ENCODE measurements at regions not wholly inside any gene's neighbourhood (a gene's known extent, or its start where the extent isn't known, plus 50 kb on each side); places are given as distances from the start of the nearest gene placed in this dataset.

DNA sequence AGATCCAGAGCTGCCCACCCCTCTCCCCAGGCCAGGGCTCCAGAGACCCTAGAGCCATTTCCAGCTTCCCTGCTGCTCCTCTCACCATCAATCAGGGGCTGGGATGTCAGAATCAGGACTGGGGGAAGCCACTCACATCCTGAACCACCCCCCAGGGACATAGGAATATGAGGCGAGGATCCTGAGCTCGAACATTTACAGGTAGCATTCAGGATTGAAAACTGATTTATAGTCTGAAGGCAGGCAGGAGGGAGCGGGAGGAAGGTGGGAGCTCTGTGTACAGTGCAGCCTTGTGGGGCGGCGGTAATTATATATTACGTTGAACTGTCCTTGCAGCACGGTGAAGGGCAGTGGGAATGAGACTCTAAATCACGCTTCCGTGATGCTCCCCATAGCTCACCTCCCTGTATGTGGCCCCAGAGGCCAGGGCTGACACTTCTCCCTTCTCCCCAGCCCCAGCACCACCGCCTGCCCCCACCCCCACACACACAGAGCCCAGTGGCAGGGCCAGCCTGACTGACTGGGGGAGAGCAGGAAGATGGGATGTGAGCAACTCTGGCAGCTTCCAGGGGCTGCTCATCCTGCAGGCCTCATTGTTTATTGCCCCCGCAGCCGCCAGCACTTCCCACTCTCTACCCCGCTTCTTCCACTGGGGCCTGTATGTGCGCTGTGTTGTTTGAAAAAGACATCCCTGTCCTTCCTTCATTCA lies 76.0 kb upstream of the HSPA9 start:
- Histone ChIP-seq H3K9me3 (ENCODE audit: control insufficient read depth in 4 of 4, low read length in 3 of 4) (no peaks in the 10 kb centered on the region), H3K4me3 (ENCODE audit: low read depth in 1 of 3, low read length in 3 of 3) (no peak overlapping the region), H3K9ac (ENCODE audit: low read depth in 1 of 2, low read length in 2 of 2) (no peak overlapping the region), H3K36me3 (ENCODE audit: control insufficient read depth in 4 of 4, insufficient read depth in 3 of 4, low read depth in 1 of 4, low read length in 3 of 4) (no peaks in the 10 kb centered on the region), H3K27ac (ENCODE audit: low read depth in 1 of 2, low read length in 2 of 2) (no peak overlapping the region), H3K4me1 (ENCODE audit: control insufficient read depth in 4 of 4, insufficient read depth in 4 of 4, low read length in 3 of 4) (peaks cover 0 to 3% (median 0%) of the 10 kb centered on the region in 4 donors), H3K27me3 (ENCODE audit: control insufficient read depth in 4 of 4, insufficient read depth in 4 of 4, low read length in 3 of 4) (no peaks in the 10 kb centered on the region)
- WGBS = 81% methylated on average over 14 of the region's 14 CpGs
- DNase-seq (ENCODE audit: low spot score) = no peak
- TF ChIP-seq RAD21 (IDR thresholded peaks at IDR 0.05) = no peak
- TF ChIP-seq, protein P1, sequence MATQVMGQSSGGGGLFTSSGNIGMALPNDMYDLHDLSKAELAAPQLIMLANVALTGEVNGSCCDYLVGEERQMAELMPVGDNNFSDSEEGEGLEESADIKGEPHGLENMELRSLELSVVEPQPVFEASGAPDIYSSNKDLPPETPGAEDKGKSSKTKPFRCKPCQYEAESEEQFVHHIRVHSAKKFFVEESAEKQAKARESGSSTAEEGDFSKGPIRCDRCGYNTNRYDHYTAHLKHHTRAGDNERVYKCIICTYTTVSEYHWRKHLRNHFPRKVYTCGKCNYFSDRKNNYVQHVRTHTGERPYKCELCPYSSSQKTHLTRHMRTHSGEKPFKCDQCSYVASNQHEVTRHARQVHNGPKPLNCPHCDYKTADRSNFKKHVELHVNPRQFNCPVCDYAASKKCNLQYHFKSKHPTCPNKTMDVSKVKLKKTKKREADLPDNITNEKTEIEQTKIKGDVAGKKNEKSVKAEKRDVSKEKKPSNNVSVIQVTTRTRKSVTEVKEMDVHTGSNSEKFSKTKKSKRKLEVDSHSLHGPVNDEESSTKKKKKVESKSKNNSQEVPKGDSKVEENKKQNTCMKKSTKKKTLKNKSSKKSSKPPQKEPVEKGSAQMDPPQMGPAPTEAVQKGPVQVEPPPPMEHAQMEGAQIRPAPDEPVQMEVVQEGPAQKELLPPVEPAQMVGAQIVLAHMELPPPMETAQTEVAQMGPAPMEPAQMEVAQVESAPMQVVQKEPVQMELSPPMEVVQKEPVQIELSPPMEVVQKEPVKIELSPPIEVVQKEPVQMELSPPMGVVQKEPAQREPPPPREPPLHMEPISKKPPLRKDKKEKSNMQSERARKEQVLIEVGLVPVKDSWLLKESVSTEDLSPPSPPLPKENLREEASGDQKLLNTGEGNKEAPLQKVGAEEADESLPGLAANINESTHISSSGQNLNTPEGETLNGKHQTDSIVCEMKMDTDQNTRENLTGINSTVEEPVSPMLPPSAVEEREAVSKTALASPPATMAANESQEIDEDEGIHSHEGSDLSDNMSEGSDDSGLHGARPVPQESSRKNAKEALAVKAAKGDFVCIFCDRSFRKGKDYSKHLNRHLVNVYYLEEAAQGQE (IDR thresholded peaks at IDR 0.05) = no peak
- no peak for TF ChIP-seq YY1 (IDR thresholded peaks at IDR 0.05)
- TF ChIP-seq, protein P2, sequence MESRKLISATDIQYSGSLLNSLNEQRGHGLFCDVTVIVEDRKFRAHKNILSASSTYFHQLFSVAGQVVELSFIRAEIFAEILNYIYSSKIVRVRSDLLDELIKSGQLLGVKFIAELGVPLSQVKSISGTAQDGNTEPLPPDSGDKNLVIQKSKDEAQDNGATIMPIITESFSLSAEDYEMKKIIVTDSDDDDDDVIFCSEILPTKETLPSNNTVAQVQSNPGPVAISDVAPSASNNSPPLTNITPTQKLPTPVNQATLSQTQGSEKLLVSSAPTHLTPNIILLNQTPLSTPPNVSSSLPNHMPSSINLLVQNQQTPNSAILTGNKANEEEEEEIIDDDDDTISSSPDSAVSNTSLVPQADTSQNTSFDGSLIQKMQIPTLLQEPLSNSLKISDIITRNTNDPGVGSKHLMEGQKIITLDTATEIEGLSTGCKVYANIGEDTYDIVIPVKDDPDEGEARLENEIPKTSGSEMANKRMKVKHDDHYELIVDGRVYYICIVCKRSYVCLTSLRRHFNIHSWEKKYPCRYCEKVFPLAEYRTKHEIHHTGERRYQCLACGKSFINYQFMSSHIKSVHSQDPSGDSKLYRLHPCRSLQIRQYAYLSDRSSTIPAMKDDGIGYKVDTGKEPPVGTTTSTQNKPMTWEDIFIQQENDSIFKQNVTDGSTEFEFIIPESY (IDR thresholded peaks at IDR 0.05) = no peak
- TF ChIP-seq TAF1 (conservative IDR thresholded peaks at IDR 0.05) = no peak
- no peak for TF ChIP-seq SP1 (IDR thresholded peaks at IDR 0.05)

DNA sequence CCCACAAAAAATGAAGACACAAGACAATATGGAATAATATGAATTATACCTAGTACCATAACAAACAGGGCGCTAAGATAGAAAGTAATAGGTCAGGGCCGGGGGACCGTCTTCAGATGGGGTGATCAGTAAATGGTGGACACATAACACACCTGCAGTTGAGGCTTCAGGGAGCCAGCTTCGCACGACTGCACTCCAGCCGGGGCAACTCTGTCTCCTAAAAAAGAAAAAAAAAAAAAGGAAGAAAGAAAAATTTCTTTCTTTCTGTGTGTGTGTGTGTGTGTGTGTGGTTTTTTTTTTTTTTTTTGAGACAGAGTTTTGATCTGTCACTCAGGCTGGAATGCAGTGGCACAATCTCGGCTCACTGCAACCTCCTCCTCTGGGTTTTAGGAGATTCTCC lies 75.0 kb upstream of the HSPA9 start:
- H3K27ac ChIP-seq (ENCODE audit: low read depth in 1 of 2, low read length in 2 of 2) = no peak overlapping the region
- 94% methylated on average over 7 of the region's 7 CpGs for WGBS
- H3K4me1 ChIP-seq (ENCODE audit: control insufficient read depth in 4 of 4, insufficient read depth in 4 of 4, low read length in 3 of 4) = peaks cover 0 to 3% (median 0%) of the 10 kb centered on the region in 4 donors
- no peak for TF ChIP-seq RXRA (IDR thresholded peaks at IDR 0.05)
- no peak for TF ChIP-seq FOXA1 (IDR thresholded peaks at IDR 0.05)
- TF ChIP-seq, protein P3, sequence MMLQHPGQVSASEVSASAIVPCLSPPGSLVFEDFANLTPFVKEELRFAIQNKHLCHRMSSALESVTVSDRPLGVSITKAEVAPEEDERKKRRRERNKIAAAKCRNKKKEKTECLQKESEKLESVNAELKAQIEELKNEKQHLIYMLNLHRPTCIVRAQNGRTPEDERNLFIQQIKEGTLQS (IDR thresholded peaks at IDR 0.05) = no peak
- TF ChIP-seq TAF1 (conservative IDR thresholded peaks at IDR 0.05) = no peak
- TF ChIP-seq, protein P1 (IDR thresholded peaks at IDR 0.05) = no peak
- TF ChIP-seq, protein P4, sequence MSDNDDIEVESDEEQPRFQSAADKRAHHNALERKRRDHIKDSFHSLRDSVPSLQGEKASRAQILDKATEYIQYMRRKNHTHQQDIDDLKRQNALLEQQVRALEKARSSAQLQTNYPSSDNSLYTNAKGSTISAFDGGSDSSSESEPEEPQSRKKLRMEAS (IDR thresholded peaks at IDR 0.05) = no peak
- TF ChIP-seq NR2F2 (IDR thresholded peaks at IDR 0.05) = no peak
- TF ChIP-seq HNF4A (conservative IDR thresholded peaks at IDR 0.05) = no peak
- H3K4me3 ChIP-seq (ENCODE audit: low read depth in 1 of 3, low read length in 3 of 3) = no peak overlapping the region
- H3K9ac ChIP-seq (ENCODE audit: low read depth in 1 of 2, low read length in 2 of 2) = no peak overlapping the region
- H3K36me3 ChIP-seq (ENCODE audit: control insufficient read depth in 4 of 4, insufficient read depth in 3 of 4, low read depth in 1 of 4, low read length in 3 of 4) = no peaks in the 10 kb centered on the region
- no peaks in the 10 kb centered on the region for H3K27me3 ChIP-seq (ENCODE audit: control insufficient read depth in 4 of 4, insufficient read depth in 4 of 4, low read length in 3 of 4)
- no peak for DNase-seq (ENCODE audit: low spot score)
- no peaks in the 10 kb centered on the region for H3K9me3 ChIP-seq (ENCODE audit: control insufficient read depth in 4 of 4, low read length in 3 of 4)
